ENCODE measurements at regions not wholly inside any gene's neighbourhood (a gene's known extent, or its start where the extent isn't known, plus 50 kb on each side); places are given as distances from the start of the nearest gene placed in this dataset.

DNA sequence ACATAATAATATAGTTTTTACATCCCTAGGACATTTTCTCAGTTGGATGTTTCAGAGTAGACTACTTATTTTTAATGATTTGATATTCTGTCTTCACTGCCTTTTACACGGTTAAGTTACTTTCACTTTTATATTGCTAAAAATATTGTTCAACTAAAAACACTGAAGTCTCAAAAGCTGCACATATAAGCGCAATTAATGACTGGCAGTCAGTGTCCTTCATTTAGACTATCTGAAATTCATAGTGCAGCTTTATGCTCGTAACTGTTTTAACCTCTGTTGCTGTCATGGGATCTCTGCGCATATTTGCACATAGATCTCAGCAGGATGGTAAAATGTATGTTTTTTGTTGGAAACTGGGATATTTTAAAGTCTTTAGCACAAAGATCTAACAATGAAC, 864.3 kb downstream of the SLITRK6 start:
- Histone ChIP-seq H2AK5ac (ENCODE audit: low read depth, low read length) (no peak overlapping the region), H3K79me1 (ENCODE audit: low read depth in 1 of 2, low read length in 2 of 2) (no peaks in the 10 kb centered on the region), H2AFZ (replicated peaks; ENCODE audit: low read length, poor library complexity) (no peak overlapping the region), H4K8ac (ENCODE audit: low read depth in 2 of 2, low read length in 2 of 2) (no peak overlapping the region), H2BK15ac (ENCODE audit: low read depth, low read length) (no peak overlapping the region), H4K5ac (ENCODE audit: low read depth, low read length) (no peak overlapping the region), H3K56ac (ENCODE audit: extremely low read depth, insufficient read depth, low read length) (no peak overlapping the region), H3K9ac (ENCODE audit: low read depth, low read length) (peak overlapping the region; percentile 23; the same call in 1 of the 2 replicates), H3K14ac (replicated peaks; ENCODE audit: low read depth, low read length) (0 out of 2 replicates have a peak overlapping the region, but pooled peaks have one; percentile 3), H3K4ac (ENCODE audit: low read depth, low read length) (no peak overlapping the region), H3K4me2 (ENCODE audit: low read depth, low read length) (peak overlapping the region; percentile 73), H3K23ac (ENCODE audit: low read depth, low read length) (no peak overlapping the region; the same call in 1 of the 2 replicates), H3K27ac (ENCODE audit: insufficient read depth, low read length) (no peak overlapping the region), H3K36me3 (ENCODE audit: control insufficient read depth, insufficient read depth, low read length) (no peaks in the 10 kb centered on the region), H3K4me3 (ENCODE audit: insufficient read depth, low read depth, low read length) (peak overlapping the region; percentile 40), H3K4me1 (ENCODE audit: control insufficient read depth, insufficient read depth, low read length) (no peaks in the 10 kb centered on the region), H3K9me3 (ENCODE audit: control insufficient read depth, insufficient read depth, low read length) (no peaks in the 10 kb centered on the region), H2BK120ac (ENCODE audit: low read depth, low read length) (no peak overlapping the region; the same call in 1 of the 2 replicates), H3K9me1 (ENCODE audit: insufficient read depth, low read length) (no peaks in the 10 kb centered on the region), H2BK20ac (ENCODE audit: low read depth, low read length) (no peak overlapping the region), H4K20me1 (ENCODE audit: insufficient read depth, low read length) (no peaks in the 10 kb centered on the region), H4K91ac (ENCODE audit: insufficient read depth, low read depth, low read length) (no peak overlapping the region), H2AK9ac (replicated peaks; ENCODE audit: low read depth, low read length, poor library complexity) (no peak overlapping the region), H2BK5ac (ENCODE audit: low read depth, low read length, poor library complexity, severe bottlenecking) (no peak overlapping the region), H3K18ac (ENCODE audit: low read depth, low read length) (no peak overlapping the region), H3K27me3 (ENCODE audit: control insufficient read depth, insufficient read depth, low read length) (no peaks in the 10 kb centered on the region)
- dilution Hi-C loops (cut with HindIII; ENCODE audit: low sequenced_read_pairs, unreplicated experiment) (loop anchor here (25.0 kb wide), 1 partner anchor 877 kb away; no protein-coding TSS in a partner anchor), intact Hi-C loops (cut with micrococcal nuclease) (no loop called here), in situ Hi-C loops (cut with MboI; ENCODE audit: low sequenced_read_pairs) (no loop called here)
- ChIA-PET CTCF (no interaction called here), POLR2A (ENCODE audit: unreplicated experiment) (no interaction called here)
- WGBS, 2 experiments (ENCODE audit: extremely low coverage in 2 of 2, insufficient read length in 1 of 2) = no CpG with 5 or more reads among the region's 4 CpGs
- no peak for ATAC-seq (ENCODE audit: low read depth)
- no peak for DNase-seq
- BruUV-seq (replicated peaks) = no TSS peak
- no peak for TF ChIP-seq USF2 (IDR thresholded peaks at IDR 0.05; ENCODE audit: low read depth, low read length)
- TF ChIP-seq MAZ (IDR thresholded peaks at IDR 0.05; ENCODE audit: borderline replicate concordance, low read depth, low read length) = no peak
- TF ChIP-seq POLR2A (IDR thresholded peaks at IDR 0.05; ENCODE audit: low read depth, low read length) = no peak
- TF ChIP-seq RCOR1 (IDR thresholded peaks at IDR 0.05; ENCODE audit: insufficient replicate concordance, low read length) = no peak
- TF ChIP-seq, protein P1, sequence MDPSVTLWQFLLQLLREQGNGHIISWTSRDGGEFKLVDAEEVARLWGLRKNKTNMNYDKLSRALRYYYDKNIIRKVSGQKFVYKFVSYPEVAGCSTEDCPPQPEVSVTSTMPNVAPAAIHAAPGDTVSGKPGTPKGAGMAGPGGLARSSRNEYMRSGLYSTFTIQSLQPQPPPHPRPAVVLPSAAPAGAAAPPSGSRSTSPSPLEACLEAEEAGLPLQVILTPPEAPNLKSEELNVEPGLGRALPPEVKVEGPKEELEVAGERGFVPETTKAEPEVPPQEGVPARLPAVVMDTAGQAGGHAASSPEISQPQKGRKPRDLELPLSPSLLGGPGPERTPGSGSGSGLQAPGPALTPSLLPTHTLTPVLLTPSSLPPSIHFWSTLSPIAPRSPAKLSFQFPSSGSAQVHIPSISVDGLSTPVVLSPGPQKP (IDR thresholded peaks at IDR 0.05; ENCODE audit: borderline replicate concordance, low read depth, low read length) = no peak
- no peak for TF ChIP-seq MAFK (IDR thresholded peaks at IDR 0.05; ENCODE audit: low read depth, low read length)
- no peak for TF ChIP-seq CHD1 (IDR thresholded peaks at IDR 0.05; ENCODE audit: low read depth, low read length)
- no peak for TF ChIP-seq NFE2L2 (IDR thresholded peaks at IDR 0.05; ENCODE audit: low read depth, low read length)
- TF ChIP-seq, protein P2, sequence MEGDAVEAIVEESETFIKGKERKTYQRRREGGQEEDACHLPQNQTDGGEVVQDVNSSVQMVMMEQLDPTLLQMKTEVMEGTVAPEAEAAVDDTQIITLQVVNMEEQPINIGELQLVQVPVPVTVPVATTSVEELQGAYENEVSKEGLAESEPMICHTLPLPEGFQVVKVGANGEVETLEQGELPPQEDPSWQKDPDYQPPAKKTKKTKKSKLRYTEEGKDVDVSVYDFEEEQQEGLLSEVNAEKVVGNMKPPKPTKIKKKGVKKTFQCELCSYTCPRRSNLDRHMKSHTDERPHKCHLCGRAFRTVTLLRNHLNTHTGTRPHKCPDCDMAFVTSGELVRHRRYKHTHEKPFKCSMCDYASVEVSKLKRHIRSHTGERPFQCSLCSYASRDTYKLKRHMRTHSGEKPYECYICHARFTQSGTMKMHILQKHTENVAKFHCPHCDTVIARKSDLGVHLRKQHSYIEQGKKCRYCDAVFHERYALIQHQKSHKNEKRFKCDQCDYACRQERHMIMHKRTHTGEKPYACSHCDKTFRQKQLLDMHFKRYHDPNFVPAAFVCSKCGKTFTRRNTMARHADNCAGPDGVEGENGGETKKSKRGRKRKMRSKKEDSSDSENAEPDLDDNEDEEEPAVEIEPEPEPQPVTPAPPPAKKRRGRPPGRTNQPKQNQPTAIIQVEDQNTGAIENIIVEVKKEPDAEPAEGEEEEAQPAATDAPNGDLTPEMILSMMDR (conservative IDR thresholded peaks at IDR 0.05; ENCODE audit: low read depth, low read length) = no peak
- no peak for TF ChIP-seq MXI1 (IDR thresholded peaks at IDR 0.05; ENCODE audit: borderline replicate concordance, low read depth, low read length)
- TF ChIP-seq SMC3 (IDR thresholded peaks at IDR 0.05; ENCODE audit: low read depth, low read length) = no peak
- TF ChIP-seq RFX5 (IDR thresholded peaks at IDR 0.05; ENCODE audit: low read depth, low read length) = no peak
- no peak for TF ChIP-seq CEBPB (IDR thresholded peaks at IDR 0.05; ENCODE audit: low read depth, low read length)
- no peak for TF ChIP-seq RAD21 (IDR thresholded peaks at IDR 0.05; ENCODE audit: low read length)
- no peak for TF ChIP-seq FOS (IDR thresholded peaks at IDR 0.05; ENCODE audit: low read depth, low read length)
- TF ChIP-seq BHLHE40 (IDR thresholded peaks at IDR 0.05; ENCODE audit: low read depth, low read length) = no peak

Measured in IMR-90 (cell line).